HepG2 (cell line): ENCODE measurements at regions not wholly inside any gene's neighbourhood (a gene's known extent, or its start where the extent isn't known, plus 50 kb on each side); places are given as distances from the start of the nearest gene placed in this dataset.

Experiments used
- ATAC-seq: fragments of 200-7000 bp; cut with Tn5 transposase; 3 replicates; pipeline ENCODE4 v1.9.1; 2020; ENCODE audit warnings: mild to moderate bottlenecking, moderate library complexity
- BruUV-seq: library from RNA; stranded (reverse); fragments of 400-500 nt; replicated peaks from 2 replicates; lab custom pipeline; 2021; lab: Mats Ljungman, UMichigan
- CTCF ChIA-PET: fragments of 300-600 bp; formaldehyde crosslinking; extraction: SDS; loops from one replicate; lab custom pipeline; 2021; ENCODE audit warnings: low total read pairs, inconsistent platforms, low intra/inter-chr PET ratio; lab: Yijun Ruan, JAX
- POLR2A ChIA-PET: fragments of 350-600 bp; sonication (Branson Sonifier 250); formaldehyde crosslinking; loops from one replicate; lab custom pipeline; 2020; ENCODE audit warnings: antibody characterized with exemption, inconsistent platforms; lab: Yijun Ruan, JAX
- DNase-seq: peaks from one replicate; pipeline ENCODE4 v3.0.0-alpha.2; 2015; ENCODE audit warnings: low spot score
- FAIRE-seq: peaks from 3 replicates; lab custom pipeline; 2011; peaks lifted over from hg19 to GRCh38; lab: Jason Lieb, UNC
- H2AFZ ChIP-seq: one replicate; pipeline ENCODE4 v1.6.1; 2011; ENCODE audit warnings: low read length, inconsistent platforms
- H3K27ac ChIP-seq: fragments of 300-600 bp; 3 replicates; pipeline ENCODE4 v1.8.0; 2011; ENCODE audit warnings: mixed run types, mild to moderate bottlenecking, mixed read lengths, low read length, inconsistent platforms; ENCODE audit not compliant: insufficient read depth; ENCODE audit errors: extremely low read length
- H3K27me3 ChIP-seq, 2 experiments: fragments of 200-600 bp in 1 of 2; 2 replicates in 1 of 2; 3 replicates in 1 of 2; pipeline versions ENCODE4 v1.6.0 to v1.8.0; 2011; ENCODE audit warnings: low read length in 2 of 2, mild to moderate bottlenecking in 2 of 2, moderate library complexity in 2 of 2, inconsistent platforms in 1 of 2; ENCODE audit not compliant: insufficient read depth in 2 of 2, control insufficient read depth in 1 of 2
- H3K36me3 ChIP-seq, 2 experiments: fragments of 200-600 bp in 1 of 2; replicated peaks in 1 of 2; 2 replicates in 1 of 2; 3 replicates in 1 of 2; pipeline versions ENCODE4 v1.5.1 to v1.8.0; 2011; ENCODE audit warnings: low read length in 2 of 2, inconsistent platforms in 1 of 2; ENCODE audit not compliant: insufficient read depth in 2 of 2, control insufficient read depth in 1 of 2
- H3K4me1 ChIP-seq: 2 replicates; pipeline ENCODE4 v1.5.1; 2012; ENCODE audit warnings: low read length, inconsistent platforms; ENCODE audit not compliant: insufficient read depth
- H3K4me2 ChIP-seq: 2 replicates; pipeline ENCODE4 v1.6.0; 2011; ENCODE audit warnings: low read depth, low read length, inconsistent platforms
- H3K4me3 ChIP-seq, 3 experiments: fragments of 200-600 bp in 1 of 3; sonication (generic), shearing (Covaris generic) in 1 of 3; replicated peaks in 1 of 3; 2 replicates each; pipeline ENCODE4 v1.5.1; 2011 to 2016; ENCODE audit warnings: low read length in 3 of 3, inconsistent platforms in 2 of 3, low read depth in 2 of 3, mild to moderate bottlenecking in 2 of 3, control low read depth in 1 of 3, mixed read lengths in 1 of 3; ENCODE audit not compliant: insufficient read depth in 1 of 3
- H3K79me2 ChIP-seq: one replicate; pipeline ENCODE4 v1.6.1; 2011; ENCODE audit warnings: low read length, inconsistent platforms; ENCODE audit not compliant: insufficient read depth
- H3K9ac ChIP-seq: 2 replicates; pipeline ENCODE4 v1.6.0; 2011; ENCODE audit warnings: mild to moderate bottlenecking, low read depth, low read length, inconsistent platforms; ENCODE audit not compliant: insufficient read depth
- H3K9me3 ChIP-seq: 2 replicates; pipeline ENCODE4 v1.5.1; 2012; ENCODE audit warnings: mild to moderate bottlenecking, low read length
- H4K20me1 ChIP-seq: 2 replicates; pipeline ENCODE4 v1.6.0; 2011; ENCODE audit warnings: inconsistent platforms, mild to moderate bottlenecking, low read length, moderate library complexity; ENCODE audit not compliant: insufficient read depth
- ARID2 ChIP-seq: sonication (generic); formaldehyde crosslinking; IDR thresholded peaks from 2 replicates; pipeline ENCODE4 v1.8.1; 2022; ENCODE audit warnings: mild to moderate bottlenecking, missing genetic modification reagents, borderline replicate concordance
- ARNT2 ChIP-seq: sonication (generic); formaldehyde crosslinking; IDR thresholded peaks from 2 replicates; pipeline ENCODE4 v1.8.0; 2022; ENCODE audit warnings: mild to moderate bottlenecking, low read depth, missing genetic modification reagents, moderate library complexity
- GABPB1 ChIP-seq: IDR thresholded peaks from 2 replicates; pipeline ENCODE4 v1.6.1; 2016; ENCODE audit warnings: mild to moderate bottlenecking, missing genetic modification reagents, moderate library complexity, missing compliant biosample characterization
- GATAD2A ChIP-seq: IDR thresholded peaks from 2 replicates; pipeline ENCODE4 v1.6.1; 2016
- NFYC ChIP-seq: IDR thresholded peaks from 2 replicates; pipeline ENCODE4 v1.6.1; 2016; ENCODE audit warnings: missing genetic modification reagents, missing compliant biosample characterization
- NRL ChIP-seq: sonication (generic); formaldehyde crosslinking; IDR thresholded peaks from 2 replicates; pipeline ENCODE4 v1.5.0; 2020; ENCODE audit warnings: missing genetic modification reagents, mild to moderate bottlenecking, moderate library complexity, borderline replicate concordance
- SP5 ChIP-seq: IDR thresholded peaks from 2 replicates; pipeline ENCODE4 v1.6.1; 2016; ENCODE audit warnings: low read depth, borderline replicate concordance
- THAP11 ChIP-seq: IDR thresholded peaks from 2 replicates; pipeline ENCODE4 v1.6.1; 2016; ENCODE audit warnings: missing biosample characterization, missing genetic modification reagents
- ZFYVE20 ChIP-seq: sonication (generic); formaldehyde crosslinking; IDR thresholded peaks from 2 replicates; pipeline ENCODE4 v1.8.0; 2023; ENCODE audit warnings: low read depth, mild to moderate bottlenecking, moderate library complexity, missing genetic modification reagents, borderline replicate concordance
- ZNF431 ChIP-seq: sonication (generic); formaldehyde crosslinking; IDR thresholded peaks from 2 replicates; pipeline ENCODE4 v1.9.0; 2022; ENCODE audit warnings: missing genetic modification reagents, low read depth, mild to moderate bottlenecking, borderline replicate concordance
- ZNF777 ChIP-seq: sonication (generic); formaldehyde crosslinking; IDR thresholded peaks from 2 replicates; pipeline ENCODE4 v1.4.0; 2020; ENCODE audit warnings: missing genetic modification reagents
- WGBS: methylation state at CpG from one replicate; pipeline ENCODE4 v1.1.6; 2017; ENCODE audit warnings: low lambda C conversion rate; 5-methylcytosine and 5-hydroxymethylcytosine counted together
- in situ Hi-C: cut with HindIII; loops from 2 replicates; pipeline ENCODE4 v1.10.0; 2017; ENCODE audit warnings: low pct_unique_long_range_greater_than_20kb; ENCODE audit not compliant: extremely low pct_ligation_motif_present
- intact Hi-C: fragments of 100-400 bp; cut with micrococcal nuclease; formaldehyde crosslinking; loops from one replicate; pipeline ENCODE4 v1.10.0; 2022; ENCODE audit not compliant: unreplicated experiment
- TF ChIP-seq, protein P1 (sequence below): IDR thresholded peaks from 2 replicates; pipeline ENCODE4 v1.6.1; 2016
- TF ChIP-seq, protein P2 (sequence below): fragments of 450-650 bp; IDR thresholded peaks from 2 replicates; pipeline ENCODE4 v1.6.1; 2017; ENCODE audit warnings: mild to moderate bottlenecking
- TF ChIP-seq, protein P3 (sequence below): sonication (generic); formaldehyde crosslinking; IDR thresholded peaks from 2 replicates; pipeline ENCODE4 v1.4.0; 2020; ENCODE audit warnings: missing genetic modification reagents, borderline replicate concordance
- TF ChIP-seq, protein P4 (sequence below): sonication (generic); formaldehyde crosslinking; IDR thresholded peaks from 2 replicates; pipeline ENCODE4 v1.5.0; 2020; ENCODE audit warnings: mild to moderate bottlenecking, missing genetic modification reagents

DNA sequence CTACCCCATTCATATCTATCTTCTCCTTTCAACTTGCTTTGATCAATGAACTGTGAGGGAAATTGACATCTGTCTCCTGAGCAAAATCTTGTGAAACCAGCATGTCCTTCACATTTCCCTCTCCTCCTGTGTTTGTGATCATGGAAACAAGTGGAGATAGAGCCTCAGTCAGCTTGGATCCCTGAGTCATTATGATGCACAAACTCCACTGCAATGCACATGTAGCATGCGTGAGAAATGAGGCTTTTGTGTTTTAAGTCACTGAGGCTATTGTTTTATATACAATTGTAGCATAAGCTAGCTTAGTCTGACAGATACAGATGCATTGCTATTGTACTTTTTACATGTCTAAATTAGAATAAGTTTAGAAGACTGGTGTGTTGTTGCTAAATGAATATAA is 85.2 kb upstream of the HNMT start:
- Histone ChIP-seq H3K27me3 (no peaks in the 10 kb centered on the region; a peak in 1 of 5 replicates), H3K9ac (no peak overlapping the region), H3K4me1 (peaks cover 7% of the 10 kb centered on the region; the same call in 1 of the 2 replicates), H3K9me3 (no peaks in the 10 kb centered on the region), H4K20me1 (no peaks in the 10 kb centered on the region), H3K27ac (no peak overlapping the region), H3K36me3 (no peaks in the 10 kb centered on the region), H2AFZ (no peak overlapping the region), H3K79me2 (no peaks in the 10 kb centered on the region), H3K4me2 (no peak overlapping the region), H3K4me3 (no peak overlapping the region)
- no peak for ATAC-seq
- intact Hi-C loops (no loop called here), in situ Hi-C loops (no loop called here)
- POLR2A ChIA-PET = no interaction called here
- FAIRE-seq = no peak
- 57% methylated on average over 1 of the region's 1 CpG for WGBS
- DNase-seq = no peak
- BruUV-seq = no TSS peak
- CTCF ChIA-PET = no interaction called here
- TF ChIP-seq, protein P1, sequence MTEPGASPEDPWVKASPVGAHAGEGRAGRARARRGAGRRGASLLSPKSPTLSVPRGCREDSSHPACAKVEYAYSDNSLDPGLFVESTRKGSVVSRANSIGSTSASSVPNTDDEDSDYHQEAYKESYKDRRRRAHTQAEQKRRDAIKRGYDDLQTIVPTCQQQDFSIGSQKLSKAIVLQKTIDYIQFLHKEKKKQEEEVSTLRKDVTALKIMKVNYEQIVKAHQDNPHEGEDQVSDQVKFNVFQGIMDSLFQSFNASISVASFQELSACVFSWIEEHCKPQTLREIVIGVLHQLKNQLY (CRISPR knock-in tag) = no peak
- TF ChIP-seq THAP11 (no peak), GATAD2A (CRISPR knock-in tag) (no peak), GABPB1 (no peak), SP5 (no peak), ZNF777 (CRISPR knock-in tag) (no peak), NFYC (CRISPR knock-in tag) (no peak), NRL (CRISPR knock-in tag) (no peak), ARID2 (CRISPR knock-in tag) (no peak), ZNF431 (no peak), ARNT2 (CRISPR knock-in tag) (no peak), ZFYVE20 (CRISPR knock-in tag) (no peak)
- TF ChIP-seq, protein P2, sequence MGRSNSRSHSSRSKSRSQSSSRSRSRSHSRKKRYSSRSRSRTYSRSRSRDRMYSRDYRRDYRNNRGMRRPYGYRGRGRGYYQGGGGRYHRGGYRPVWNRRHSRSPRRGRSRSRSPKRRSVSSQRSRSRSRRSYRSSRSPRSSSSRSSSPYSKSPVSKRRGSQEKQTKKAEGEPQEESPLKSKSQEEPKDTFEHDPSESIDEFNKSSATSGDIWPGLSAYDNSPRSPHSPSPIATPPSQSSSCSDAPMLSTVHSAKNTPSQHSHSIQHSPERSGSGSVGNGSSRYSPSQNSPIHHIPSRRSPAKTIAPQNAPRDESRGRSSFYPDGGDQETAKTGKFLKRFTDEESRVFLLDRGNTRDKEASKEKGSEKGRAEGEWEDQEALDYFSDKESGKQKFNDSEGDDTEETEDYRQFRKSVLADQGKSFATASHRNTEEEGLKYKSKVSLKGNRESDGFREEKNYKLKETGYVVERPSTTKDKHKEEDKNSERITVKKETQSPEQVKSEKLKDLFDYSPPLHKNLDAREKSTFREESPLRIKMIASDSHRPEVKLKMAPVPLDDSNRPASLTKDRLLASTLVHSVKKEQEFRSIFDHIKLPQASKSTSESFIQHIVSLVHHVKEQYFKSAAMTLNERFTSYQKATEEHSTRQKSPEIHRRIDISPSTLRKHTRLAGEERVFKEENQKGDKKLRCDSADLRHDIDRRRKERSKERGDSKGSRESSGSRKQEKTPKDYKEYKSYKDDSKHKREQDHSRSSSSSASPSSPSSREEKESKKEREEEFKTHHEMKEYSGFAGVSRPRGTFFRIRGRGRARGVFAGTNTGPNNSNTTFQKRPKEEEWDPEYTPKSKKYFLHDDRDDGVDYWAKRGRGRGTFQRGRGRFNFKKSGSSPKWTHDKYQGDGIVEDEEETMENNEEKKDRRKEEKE = no peak
- TF ChIP-seq, protein P3, sequence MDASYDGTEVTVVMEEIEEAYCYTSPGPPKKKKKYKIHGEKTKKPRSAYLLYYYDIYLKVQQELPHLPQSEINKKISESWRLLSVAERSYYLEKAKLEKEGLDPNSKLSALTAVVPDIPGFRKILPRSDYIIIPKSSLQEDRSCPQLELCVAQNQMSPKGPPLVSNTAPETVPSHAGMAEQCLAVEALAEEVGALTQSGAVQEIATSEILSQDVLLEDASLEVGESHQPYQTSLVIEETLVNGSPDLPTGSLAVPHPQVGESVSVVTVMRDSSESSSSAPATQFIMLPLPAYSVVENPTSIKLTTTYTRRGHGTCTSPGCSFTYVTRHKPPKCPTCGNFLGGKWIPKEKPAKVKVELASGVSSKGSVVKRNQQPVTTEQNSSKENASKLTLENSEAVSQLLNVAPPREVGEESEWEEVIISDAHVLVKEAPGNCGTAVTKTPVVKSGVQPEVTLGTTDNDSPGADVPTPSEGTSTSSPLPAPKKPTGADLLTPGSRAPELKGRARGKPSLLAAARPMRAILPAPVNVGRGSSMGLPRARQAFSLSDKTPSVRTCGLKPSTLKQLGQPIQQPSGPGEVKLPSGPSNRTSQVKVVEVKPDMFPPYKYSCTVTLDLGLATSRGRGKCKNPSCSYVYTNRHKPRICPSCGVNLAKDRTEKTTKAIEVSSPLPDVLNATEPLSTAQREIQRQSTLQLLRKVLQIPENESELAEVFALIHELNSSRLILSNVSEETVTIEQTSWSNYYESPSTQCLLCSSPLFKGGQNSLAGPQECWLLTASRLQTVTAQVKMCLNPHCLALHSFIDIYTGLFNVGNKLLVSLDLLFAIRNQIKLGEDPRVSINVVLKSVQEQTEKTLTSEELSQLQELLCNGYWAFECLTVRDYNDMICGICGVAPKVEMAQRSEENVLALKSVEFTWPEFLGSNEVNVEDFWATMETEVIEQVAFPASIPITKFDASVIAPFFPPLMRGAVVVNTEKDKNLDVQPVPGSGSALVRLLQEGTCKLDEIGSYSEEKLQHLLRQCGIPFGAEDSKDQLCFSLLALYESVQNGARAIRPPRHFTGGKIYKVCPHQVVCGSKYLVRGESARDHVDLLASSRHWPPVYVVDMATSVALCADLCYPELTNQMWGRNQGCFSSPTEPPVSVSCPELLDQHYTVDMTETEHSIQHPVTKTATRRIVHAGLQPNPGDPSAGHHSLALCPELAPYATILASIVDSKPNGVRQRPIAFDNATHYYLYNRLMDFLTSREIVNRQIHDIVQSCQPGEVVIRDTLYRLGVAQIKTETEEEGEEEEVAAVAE (CRISPR knock-in tag) = no peak
- TF ChIP-seq, protein P4, sequence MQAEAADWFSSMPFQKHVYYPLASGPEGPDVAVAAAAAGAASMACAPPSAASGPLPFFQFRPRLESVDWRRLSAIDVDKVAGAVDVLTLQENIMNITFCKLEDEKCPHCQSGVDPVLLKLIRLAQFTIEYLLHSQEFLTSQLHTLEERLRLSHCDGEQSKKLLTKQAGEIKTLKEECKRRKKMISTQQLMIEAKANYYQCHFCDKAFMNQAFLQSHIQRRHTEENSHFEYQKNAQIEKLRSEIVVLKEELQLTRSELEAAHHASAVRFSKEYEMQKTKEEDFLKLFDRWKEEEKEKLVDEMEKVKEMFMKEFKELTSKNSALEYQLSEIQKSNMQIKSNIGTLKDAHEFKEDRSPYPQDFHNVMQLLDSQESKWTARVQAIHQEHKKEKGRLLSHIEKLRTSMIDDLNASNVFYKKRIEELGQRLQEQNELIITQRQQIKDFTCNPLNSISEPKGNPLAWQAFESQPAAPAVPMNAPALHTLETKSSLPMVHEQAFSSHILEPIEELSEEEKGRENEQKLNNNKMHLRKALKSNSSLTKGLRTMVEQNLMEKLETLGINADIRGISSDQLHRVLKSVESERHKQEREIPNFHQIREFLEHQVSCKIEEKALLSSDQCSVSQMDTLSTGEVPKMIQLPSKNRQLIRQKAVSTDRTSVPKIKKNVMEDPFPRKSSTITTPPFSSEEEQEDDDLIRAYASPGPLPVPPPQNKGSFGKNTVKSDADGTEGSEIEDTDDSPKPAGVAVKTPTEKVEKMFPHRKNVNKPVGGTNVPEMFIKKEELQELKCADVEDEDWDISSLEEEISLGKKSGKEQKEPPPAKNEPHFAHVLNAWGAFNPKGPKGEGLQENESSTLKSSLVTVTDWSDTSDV (CRISPR knock-in tag) = no peak
